Upper lobe of left lung (tissue), 4 donors: ENCODE measurements at regions not wholly inside any gene's neighbourhood (a gene's known extent, or its start where the extent isn't known, plus 50 kb on each side); places are given as distances from the start of the nearest gene placed in this dataset.

ENCODE experiments used
- EP300 ChIP-seq, 4 donors: sonication (generic); formaldehyde crosslinking; IDR thresholded peaks; one replicate each; pipeline ENCODE4 v1.5.1; 2017; ENCODE audit warnings: antibody characterized with exemption in 4 of 4, control low read depth in 2 of 4
- POLR2A ChIP-seq, 4 donors: fragments of 450-650 bp; IDR thresholded peaks; one replicate each; pipeline ENCODE4 v1.5.1; 2016 to 2017; ENCODE audit warnings: antibody characterized with exemption in 4 of 4, mild to moderate bottlenecking in 2 of 4
- TF ChIP-seq, protein P1 (sequence below), 6 experiments: fragments of 450-650 bp in 4 of 6; fragments of 200-600 bp in 2 of 6; sonication (generic) in 2 of 6; IDR thresholded peaks; one replicate each; pipeline ENCODE4 v1.5.1; 2016 to 2019; ENCODE audit warnings: antibody characterized with exemption in 6 of 6

DNA sequence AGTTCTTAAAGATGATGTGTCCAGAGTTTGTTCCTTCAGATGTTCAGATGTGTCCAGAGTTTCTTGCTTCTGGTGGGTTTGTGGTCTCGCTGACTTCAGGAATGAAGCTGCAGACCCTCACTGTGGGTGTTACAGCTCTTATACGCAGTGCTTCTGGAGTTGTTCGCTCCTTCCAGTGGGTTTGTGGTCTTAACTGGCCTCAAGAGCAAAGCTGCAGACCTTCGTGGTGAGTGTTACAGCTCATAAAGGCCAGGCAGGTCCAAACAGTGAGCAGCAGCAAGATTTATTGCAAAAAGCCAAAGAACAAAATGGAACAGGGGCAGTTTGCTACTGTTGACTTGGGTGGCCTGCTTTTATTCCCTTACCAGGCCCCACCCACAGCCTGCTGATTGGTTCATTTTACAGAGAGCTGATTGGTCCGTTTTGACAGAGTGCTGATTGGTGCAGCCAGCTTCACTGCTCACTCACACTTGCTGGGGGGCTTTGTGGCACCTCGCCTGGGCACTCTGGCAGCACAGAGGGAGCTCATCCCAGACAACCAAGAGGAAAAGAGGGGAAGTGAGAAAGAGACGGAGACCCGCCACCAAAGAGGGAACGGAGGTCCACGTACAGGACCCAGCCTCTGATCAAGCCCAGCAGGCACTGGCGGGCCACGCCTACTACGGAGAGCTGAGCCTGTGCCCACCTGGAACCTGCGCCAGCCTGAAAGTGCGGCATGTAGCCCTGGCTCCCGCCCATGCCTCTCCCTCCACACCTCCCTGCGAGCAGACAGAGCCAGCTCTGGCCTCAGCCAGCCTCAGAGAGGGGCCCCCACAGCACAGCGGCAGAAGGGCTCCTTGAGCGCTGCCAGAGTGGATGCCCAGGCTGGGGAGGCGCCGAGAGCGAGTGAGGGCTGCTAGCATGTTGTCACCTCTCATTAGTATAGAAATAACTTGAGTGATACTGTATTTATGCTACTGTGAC lies 55.8 kb upstream of the SEMA3C start:
- TF ChIP-seq, protein P1, sequence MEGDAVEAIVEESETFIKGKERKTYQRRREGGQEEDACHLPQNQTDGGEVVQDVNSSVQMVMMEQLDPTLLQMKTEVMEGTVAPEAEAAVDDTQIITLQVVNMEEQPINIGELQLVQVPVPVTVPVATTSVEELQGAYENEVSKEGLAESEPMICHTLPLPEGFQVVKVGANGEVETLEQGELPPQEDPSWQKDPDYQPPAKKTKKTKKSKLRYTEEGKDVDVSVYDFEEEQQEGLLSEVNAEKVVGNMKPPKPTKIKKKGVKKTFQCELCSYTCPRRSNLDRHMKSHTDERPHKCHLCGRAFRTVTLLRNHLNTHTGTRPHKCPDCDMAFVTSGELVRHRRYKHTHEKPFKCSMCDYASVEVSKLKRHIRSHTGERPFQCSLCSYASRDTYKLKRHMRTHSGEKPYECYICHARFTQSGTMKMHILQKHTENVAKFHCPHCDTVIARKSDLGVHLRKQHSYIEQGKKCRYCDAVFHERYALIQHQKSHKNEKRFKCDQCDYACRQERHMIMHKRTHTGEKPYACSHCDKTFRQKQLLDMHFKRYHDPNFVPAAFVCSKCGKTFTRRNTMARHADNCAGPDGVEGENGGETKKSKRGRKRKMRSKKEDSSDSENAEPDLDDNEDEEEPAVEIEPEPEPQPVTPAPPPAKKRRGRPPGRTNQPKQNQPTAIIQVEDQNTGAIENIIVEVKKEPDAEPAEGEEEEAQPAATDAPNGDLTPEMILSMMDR (IDR thresholded peaks at IDR 0.05): no peak
- no peak for TF ChIP-seq EP300 (IDR thresholded peaks at IDR 0.05)
- no peak for TF ChIP-seq POLR2A (IDR thresholded peaks at IDR 0.05)
